Urinary bladder (tissue), 3 donors: ENCODE measurements at regions not wholly inside any gene's neighbourhood (a gene's known extent, or its start where the extent isn't known, plus 50 kb on each side); places are given as distances from the start of the nearest gene placed in this dataset.

Experiments
- DNase-seq: peaks from one replicate; pipeline ENCODE4 v3.0.0-alpha.2; 2015; ENCODE audit errors: extremely low spot score
- H3K27ac ChIP-seq: one replicate; pipeline ENCODE4 v1.5.1; 2013; ENCODE audit warnings: low read depth, mild to moderate bottlenecking, moderate library complexity
- H3K36me3 ChIP-seq: one replicate; pipeline ENCODE4 v1.6.1; 2013; ENCODE audit warnings: mild to moderate bottlenecking, moderate library complexity; ENCODE audit not compliant: insufficient read depth
- H3K4me1 ChIP-seq: one replicate; pipeline ENCODE4 v1.6.1; 2013; ENCODE audit warnings: mild to moderate bottlenecking, moderate library complexity; ENCODE audit not compliant: insufficient read depth
- H3K4me3 ChIP-seq: one replicate; pipeline ENCODE4 v1.5.1; 2013; ENCODE audit warnings: low read depth, low read length
- WGBS: extraction: QIAGEN DNeasy Blood & Tissue Kit; methylation state at CpG from one replicate; pipeline ENCODE4 v1.1.7; 2013; 5-methylcytosine and 5-hydroxymethylcytosine counted together
- donor health status: healthy with polysubstance abuse.
- donor health status: healthy.

GRCh38 chr14:101101456-101102056 is 198.0 kb upstream of the RTL1 start:
- Histone ChIP-seq H3K27ac (no peak overlapping the region), H3K4me3 (no peak overlapping the region), H3K36me3 (no peaks in the 10 kb centered on the region), H3K4me1 (no peaks in the 10 kb centered on the region)
- no peak for DNase-seq
- WGBS, result 94% methylated on average over 5 of the region's 5 CpGs

- WGBS, result 89% methylated on average over 9 of the region's 9 CpGs
- no peaks in the 10 kb centered on the region for H3K4me1 ChIP-seq
- H3K36me3 ChIP-seq, result no peaks in the 10 kb centered on the region
- DNase-seq, result no peak
- no peak overlapping the region for H3K4me3 ChIP-seq
- no peak overlapping the region for H3K27ac ChIP-seq
Observed at GRCh38 chr14:101102875-101103274, 199.4 kb upstream of the RTL1 start.

- Histone ChIP-seq H3K27ac (no peak overlapping the region), H3K36me3 (no peaks in the 10 kb centered on the region), H3K4me1 (no peaks in the 10 kb centered on the region), H3K4me3 (no peak overlapping the region)
- WGBS, result 92% methylated on average over 26 of the region's 26 CpGs
- DNase-seq, result no peak
Observed at GRCh38 chr14:101103321-101103901, 199.9 kb upstream of the RTL1 start.

DNA sequence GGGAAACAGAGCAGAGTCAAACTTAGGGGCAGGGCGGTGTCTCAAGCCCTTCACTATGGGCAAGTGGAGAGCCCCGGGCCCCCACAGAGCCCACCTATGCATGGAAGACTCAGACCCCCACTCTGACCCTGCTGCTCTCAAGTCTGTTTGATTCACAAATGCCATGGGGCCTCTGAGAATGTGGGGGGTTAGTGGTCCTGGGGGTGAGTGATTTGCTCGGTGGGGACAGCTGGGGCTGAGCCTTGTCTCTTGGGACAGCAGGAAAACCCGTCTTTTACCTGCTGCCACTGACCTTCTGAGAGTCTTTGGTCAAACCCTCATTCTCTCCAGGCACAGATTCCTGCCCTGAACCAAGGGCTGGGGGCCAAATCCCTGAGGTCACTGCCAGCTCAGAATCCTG is 201.0 kb upstream of the RTL1 start:
- Histone ChIP-seq H3K4me3 (no peak overlapping the region), H3K4me1 (no peaks in the 10 kb centered on the region), H3K27ac (no peak overlapping the region), H3K36me3 (no peaks in the 10 kb centered on the region)
- WGBS, result 93% methylated on average over 4 of the region's 4 CpGs
- DNase-seq, result no peak

GRCh38 chr14:101105045-101105444 is 201.5 kb upstream of the RTL1 start:
- no peak overlapping the region for H3K27ac ChIP-seq
- WGBS, result 89% methylated on average over 4 of the region's 4 CpGs
- no peaks in the 10 kb centered on the region for H3K36me3 ChIP-seq
- no peak for DNase-seq
- no peak overlapping the region for H3K4me3 ChIP-seq
- no peaks in the 10 kb centered on the region for H3K4me1 ChIP-seq

DNA sequence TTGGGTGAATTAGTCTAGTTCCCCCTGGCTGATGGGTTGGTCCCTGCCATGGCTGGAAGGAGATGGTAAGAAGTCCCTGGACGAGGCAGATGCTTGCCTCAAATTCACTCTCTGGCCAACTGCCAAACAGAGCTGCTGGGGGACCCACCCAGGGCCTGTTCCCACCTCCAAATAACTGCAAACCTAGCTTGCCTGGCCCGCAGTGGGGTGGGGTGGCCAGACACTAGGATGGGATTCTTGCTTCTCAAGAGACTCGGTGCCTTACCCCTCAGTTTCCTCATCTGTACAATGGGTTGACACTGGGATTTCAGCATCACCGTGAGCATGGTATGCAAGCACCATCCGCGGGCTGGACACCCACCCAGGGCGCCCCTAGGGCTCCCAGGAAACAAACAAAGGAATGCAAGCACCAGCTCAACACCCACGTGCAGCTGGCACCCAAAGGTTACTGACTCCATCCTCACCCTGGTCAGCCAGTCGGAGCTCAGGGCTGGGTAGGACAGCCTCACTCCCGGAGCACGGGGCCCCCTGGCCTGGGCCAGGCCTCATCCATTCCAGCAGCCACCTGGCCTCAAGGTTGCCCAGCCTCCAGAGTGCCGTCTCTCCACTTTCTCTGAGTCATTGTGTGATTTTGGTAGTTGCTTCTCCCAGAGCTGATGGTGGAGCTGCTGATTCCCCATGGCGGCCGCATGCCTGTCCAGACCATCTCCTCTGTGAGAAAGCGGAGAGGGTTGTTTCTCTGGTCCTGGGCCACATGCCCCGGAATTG is 205.2 kb upstream of the RTL1 start:
- WGBS, result 92% methylated on average over 16 of the region's 16 CpGs
- no peak for DNase-seq

GRCh38 chr14:101109347-101109638 is 205.8 kb upstream of the RTL1 start:
- no peak for DNase-seq

More for the DNA sequence above, 205.2 kb upstream of the RTL1 start:
- Histone ChIP-seq H3K36me3 (no peaks in the 10 kb centered on the region), H3K27ac (no peak overlapping the region), H3K4me1 (no peaks in the 10 kb centered on the region), H3K4me3 (no peak overlapping the region)

GRCh38 chr14:101109981-101110728 is 206.6 kb upstream of the RTL1 start:
- no peaks in the 10 kb centered on the region for H3K4me1 ChIP-seq
- no peak for DNase-seq
- no peak overlapping the region for H3K4me3 ChIP-seq
- no peak overlapping the region for H3K27ac ChIP-seq
- H3K36me3 ChIP-seq, result no peaks in the 10 kb centered on the region
- WGBS, result 92% methylated on average over 15 of the region's 15 CpGs

More at GRCh38 chr14:101109347-101109638, 205.8 kb upstream of the RTL1 start:
- Histone ChIP-seq H3K36me3 (no peaks in the 10 kb centered on the region), H3K4me1 (no peaks in the 10 kb centered on the region), H3K4me3 (no peak overlapping the region), H3K27ac (no peak overlapping the region)
- 86% methylated on average over 8 of the region's 8 CpGs for WGBS

GRCh38 chr14:101110729-101111619 is 207.5 kb upstream of the RTL1 start:
- H3K27ac ChIP-seq, result no peak overlapping the region
- 83% methylated on average over 22 of the region's 22 CpGs for WGBS
- no peak for DNase-seq
- H3K36me3 ChIP-seq, result no peaks in the 10 kb centered on the region
- H3K4me1 ChIP-seq, result no peaks in the 10 kb centered on the region
- H3K4me3 ChIP-seq, result no peak overlapping the region

DNA sequence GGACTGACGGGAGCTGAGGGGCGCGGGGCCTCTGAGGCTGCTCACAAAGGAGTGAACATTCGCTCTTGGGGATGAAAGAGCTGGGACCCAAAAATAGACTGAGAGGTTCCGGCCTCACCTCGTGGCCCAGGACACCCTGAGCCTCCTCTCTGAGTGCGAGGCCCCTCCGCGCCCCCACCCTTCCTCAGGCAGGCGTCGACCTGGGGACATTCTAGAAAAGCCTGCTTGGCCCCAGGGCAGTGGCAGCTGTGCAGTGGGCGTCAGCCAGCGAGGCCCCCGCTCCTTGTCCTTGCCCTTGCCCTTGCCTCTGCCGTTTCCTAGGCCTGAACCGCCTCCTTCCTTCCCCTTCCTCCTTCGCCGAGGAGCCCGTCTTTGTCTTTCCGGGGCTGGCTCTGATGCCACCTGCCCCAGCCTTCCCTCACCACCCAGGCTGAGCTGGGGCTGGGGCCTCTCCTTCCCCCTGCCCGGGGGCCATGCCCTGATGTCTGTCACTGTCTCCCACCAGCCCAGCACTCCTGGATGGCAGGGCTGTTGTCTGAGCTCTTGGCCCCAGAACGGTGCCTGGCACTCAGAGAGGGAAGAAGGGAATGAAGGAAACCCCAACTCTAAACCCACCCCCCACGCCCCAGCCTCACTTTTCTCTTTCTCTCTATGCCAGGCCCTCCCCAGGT is 208.2 kb upstream of the RTL1 start:
- no peaks in the 10 kb centered on the region for H3K4me1 ChIP-seq
- DNase-seq, result no peak
- WGBS, result 69% methylated on average over 23 of the region's 23 CpGs

GRCh38 chr14:101112351-101113107 is 209.0 kb upstream of the RTL1 start:
- Histone ChIP-seq H3K27ac (no peak overlapping the region), H3K36me3 (no peaks in the 10 kb centered on the region), H3K4me1 (no peaks in the 10 kb centered on the region), H3K4me3 (no peak overlapping the region)
- 90% methylated on average over 25 of the region's 25 CpGs for WGBS
- no peak for DNase-seq

More for the DNA sequence above, 208.2 kb upstream of the RTL1 start:
- H3K27ac ChIP-seq, result no peak overlapping the region
- H3K4me3 ChIP-seq, result no peak overlapping the region
- H3K36me3 ChIP-seq, result no peaks in the 10 kb centered on the region

- 89% methylated on average over 9 of the region's 9 CpGs for WGBS
- no peak for DNase-seq
- Histone ChIP-seq H3K27ac (no peak overlapping the region), H3K36me3 (no peaks in the 10 kb centered on the region), H3K4me1 (no peaks in the 10 kb centered on the region), H3K4me3 (no peak overlapping the region)
Observed at GRCh38 chr14:101113108-101113612, 209.6 kb upstream of the RTL1 start.
